HG03520 (cell line): ENCODE measurements at regions not wholly inside any gene's neighbourhood (a gene's known extent, or its start where the extent isn't known, plus 50 kb on each side); places are given as distances from the start of the nearest gene placed in this dataset.

Experiments used
- ATAC-seq: cut with Tn5 transposase; IDR thresholded peaks from one replicate; pipeline ENCODE4 v1.9.1; 2021; ENCODE audit warnings: mild to moderate bottlenecking, moderate library complexity; ENCODE audit not compliant: unreplicated experiment

GRCh38 chr3:87175732-87176131, 51.4 kb upstream of the CHMP2B start:
- no peak for ATAC-seq

GRCh38 chr3:87173776-87174175, 53.3 kb upstream of the CHMP2B start:
- ATAC-seq: no peak

GRCh38 chr3:87173071-87173470, 54.0 kb upstream of the CHMP2B start:
- no peak for ATAC-seq

GRCh38 chr3:87167628-87168456, 59.3 kb upstream of the CHMP2B start:
- ATAC-seq: peak; percentile 92

- ATAC-seq: no peak
Observed at GRCh38 chr3:87164245-87164644, 62.9 kb upstream of the CHMP2B start.

- ATAC-seq: no peak
Observed at GRCh38 chr3:87161851-87162250, 65.3 kb upstream of the CHMP2B start.

- no peak for ATAC-seq
Observed at GRCh38 chr3:87161417-87161816, 65.7 kb upstream of the CHMP2B start.

- no peak for ATAC-seq
Observed at GRCh38 chr3:87161013-87161412, 66.1 kb upstream of the CHMP2B start.

GRCh38 chr3:87158823-87159222, 68.3 kb upstream of the CHMP2B start:
- no peak for ATAC-seq

GRCh38 chr3:87148020-87148419, 79.1 kb upstream of the CHMP2B start:
- no peak for ATAC-seq

GRCh38 chr3:87147562-87147961, 79.5 kb upstream of the CHMP2B start:
- no peak for ATAC-seq

- ATAC-seq: peak; percentile 56
Observed at GRCh38 chr3:87145553-87145952, 81.6 kb upstream of the CHMP2B start.

GRCh38 chr3:87136066-87136596, 91.0 kb upstream of the CHMP2B start:
- no peak for ATAC-seq

GRCh38 chr3:87135412-87135811, 91.7 kb upstream of the CHMP2B start:
- no peak for ATAC-seq

GRCh38 chr3:87132801-87133200, 94.3 kb upstream of the CHMP2B start:
- no peak for ATAC-seq

GRCh38 chr3:87128006-87128405, 99.1 kb upstream of the CHMP2B start:
- no peak for ATAC-seq

GRCh38 chr3:87127281-87127680, 99.8 kb upstream of the CHMP2B start:
- ATAC-seq: no peak

- ATAC-seq: no peak
Observed at GRCh38 chr3:87126321-87126720, 100.8 kb upstream of the CHMP2B start.

GRCh38 chr3:87125116-87125515, 102.0 kb upstream of the CHMP2B start:
- no peak for ATAC-seq

- ATAC-seq: no peak
Observed at GRCh38 chr3:87122766-87123165, 104.3 kb upstream of the CHMP2B start.

GRCh38 chr3:87121856-87122255, 105.3 kb upstream of the CHMP2B start:
- no peak for ATAC-seq

GRCh38 chr3:87120881-87121280, 106.2 kb upstream of the CHMP2B start:
- no peak for ATAC-seq

- no peak for ATAC-seq
Observed at GRCh38 chr3:87120236-87120635, 106.9 kb upstream of the CHMP2B start.
